GM21367 (cell line): ENCODE measurements at regions not wholly inside any gene's neighbourhood (a gene's known extent, or its start where the extent isn't known, plus 50 kb on each side); places are given as distances from the start of the nearest gene placed in this dataset.

Source experiments
- ATAC-seq: cut with Tn5 transposase; IDR thresholded peaks from one replicate; pipeline ENCODE4 v1.9.1; 2021; ENCODE audit not compliant: unreplicated experiment

DNA sequence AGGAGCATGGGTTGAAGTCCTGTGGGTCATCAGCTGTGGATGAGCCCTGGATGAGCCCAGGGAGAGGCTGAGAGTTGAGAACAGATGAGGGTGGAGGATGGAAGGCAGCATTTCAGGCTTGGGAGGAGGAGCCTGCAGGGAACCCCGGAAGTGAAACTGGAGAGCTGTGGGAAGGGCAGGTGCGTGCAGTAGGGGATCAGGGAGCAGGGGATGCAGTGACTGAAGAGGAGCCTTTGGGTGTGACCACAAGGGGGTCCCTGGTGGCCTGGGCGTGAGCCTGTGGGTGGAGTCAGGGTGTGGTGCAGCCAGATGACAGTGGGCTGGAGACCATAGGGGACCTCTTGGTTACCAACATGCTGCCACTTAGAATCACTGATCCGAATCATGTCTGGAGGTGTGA, 115.5 kb downstream of the PAPOLA start:
- no peak for ATAC-seq

DNA sequence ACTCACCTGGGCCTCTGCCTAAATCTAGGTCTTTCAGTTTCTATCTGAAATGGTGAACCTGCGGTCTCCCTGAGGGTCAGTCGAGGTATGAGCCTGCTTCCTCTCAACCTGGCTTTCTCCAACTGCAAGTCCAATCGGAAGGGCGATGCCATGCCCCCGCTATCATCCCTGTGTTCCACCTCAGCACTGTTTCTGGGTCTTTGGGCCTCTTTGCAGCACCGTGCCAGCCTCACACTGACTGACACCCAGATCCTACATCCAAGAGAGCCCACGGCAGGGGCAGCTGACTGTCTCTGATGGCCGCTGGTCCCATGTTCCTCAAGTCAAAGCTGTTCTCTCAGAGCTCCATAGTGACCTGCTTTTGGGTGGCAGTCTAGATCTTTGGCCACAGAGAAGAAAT, 120.7 kb downstream of the PAPOLA start:
- no peak for ATAC-seq

DNA sequence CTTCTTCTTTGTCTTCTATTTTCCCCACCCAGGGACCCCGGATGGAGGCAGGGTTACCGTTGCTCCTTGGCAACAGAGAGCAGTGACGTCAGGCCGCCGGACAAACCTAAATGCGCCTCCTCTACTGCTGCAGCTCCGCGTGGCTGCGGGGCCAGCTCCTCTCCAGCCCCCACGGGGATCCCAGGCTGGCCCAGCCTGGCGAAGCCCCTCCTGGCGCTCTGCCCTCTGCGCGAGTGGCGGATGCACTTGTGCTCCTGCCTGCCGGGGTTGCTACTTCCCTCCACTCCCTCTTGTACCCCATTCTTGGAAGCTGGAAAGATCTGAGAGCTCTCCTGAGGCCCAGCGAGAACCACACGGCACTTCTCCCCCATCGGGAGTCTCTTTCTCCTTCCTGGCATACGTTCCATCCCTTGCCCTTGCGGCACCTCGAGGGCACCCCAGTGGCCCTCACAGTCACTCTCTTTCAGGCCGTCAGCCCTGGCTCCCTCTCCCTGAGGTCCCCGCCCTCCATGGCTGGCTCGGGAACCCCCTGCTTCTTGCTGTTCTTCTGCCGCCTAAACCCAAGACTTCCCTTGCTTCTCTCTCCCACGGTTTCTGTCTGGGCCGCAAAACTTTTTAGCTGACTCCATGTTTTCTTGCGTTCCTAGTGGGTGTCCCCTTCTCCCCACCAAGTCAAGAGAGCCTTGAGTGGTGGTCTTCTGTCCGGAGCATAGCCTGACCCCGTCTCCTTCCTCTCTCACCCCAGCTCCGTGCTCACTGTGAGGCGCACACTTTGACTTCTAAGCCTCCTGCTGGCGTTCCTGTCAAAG, 121.7 kb downstream of the PAPOLA start:
- ATAC-seq: no peak

DNA sequence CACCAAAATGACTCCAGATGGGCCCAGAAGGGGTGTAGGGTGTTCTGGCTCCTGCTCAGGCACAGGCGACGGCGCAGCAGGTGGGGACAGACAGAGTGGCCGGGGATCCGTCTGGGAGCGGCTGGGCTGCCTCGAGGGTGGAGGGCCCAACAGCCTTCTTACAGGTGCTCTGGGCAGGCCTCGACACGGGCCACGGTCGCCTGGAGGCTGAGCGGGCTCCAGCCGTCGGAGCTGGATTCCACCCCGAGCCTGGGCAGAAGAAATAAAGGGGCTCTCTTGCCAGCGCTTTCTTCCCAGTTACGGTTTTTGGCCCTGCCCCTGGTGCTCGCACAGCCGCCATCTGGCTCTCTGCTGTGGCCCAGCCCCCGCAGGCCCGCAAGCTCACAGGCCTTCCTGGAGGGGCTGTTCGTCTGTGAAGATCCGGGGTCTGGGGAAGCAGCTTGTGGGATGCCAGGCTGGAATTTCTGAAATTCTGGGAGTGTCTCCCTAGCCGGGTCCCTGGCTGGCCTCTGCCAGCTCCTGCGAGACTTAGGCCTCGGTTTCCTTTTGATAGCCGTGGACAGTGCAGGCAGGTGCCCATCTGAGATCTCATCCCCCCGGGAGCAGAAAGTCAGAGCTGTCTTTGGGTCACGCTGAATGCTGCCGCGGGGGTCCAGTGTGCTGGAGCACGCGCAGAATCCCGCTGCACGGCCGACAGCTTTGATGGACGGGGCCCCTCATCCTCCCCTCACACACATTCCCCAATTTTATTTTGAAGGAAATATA, 122.7 kb downstream of the PAPOLA start:
- no peak for ATAC-seq

DNA sequence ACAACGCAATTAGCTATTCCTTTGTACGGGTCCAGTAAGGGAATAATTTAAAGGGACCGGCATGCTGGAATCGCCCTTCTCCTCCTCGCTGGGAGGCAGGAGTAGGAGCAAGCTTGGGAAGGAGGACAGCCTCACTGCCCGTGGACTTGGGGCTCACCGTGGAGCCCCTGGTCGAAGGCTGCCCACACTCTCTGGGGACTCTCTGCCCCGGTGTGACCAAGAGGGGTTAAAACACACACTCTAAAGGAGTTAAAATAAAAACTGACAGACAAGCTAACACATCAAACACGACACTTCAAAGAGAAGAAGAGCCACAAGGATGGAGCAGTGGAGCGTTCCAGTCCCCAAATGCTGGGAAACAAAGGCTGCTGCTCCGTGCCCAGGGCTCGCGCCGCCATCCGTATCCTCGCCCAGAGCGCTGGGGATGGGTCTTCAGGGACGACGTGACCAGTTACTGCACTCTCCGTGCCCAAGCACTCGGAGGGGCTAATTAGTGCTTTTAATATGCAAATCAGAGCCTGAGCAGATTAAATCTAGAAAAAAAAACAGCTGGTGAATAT, 123.3 kb downstream of the PAPOLA start:
- ATAC-seq: no peak

DNA sequence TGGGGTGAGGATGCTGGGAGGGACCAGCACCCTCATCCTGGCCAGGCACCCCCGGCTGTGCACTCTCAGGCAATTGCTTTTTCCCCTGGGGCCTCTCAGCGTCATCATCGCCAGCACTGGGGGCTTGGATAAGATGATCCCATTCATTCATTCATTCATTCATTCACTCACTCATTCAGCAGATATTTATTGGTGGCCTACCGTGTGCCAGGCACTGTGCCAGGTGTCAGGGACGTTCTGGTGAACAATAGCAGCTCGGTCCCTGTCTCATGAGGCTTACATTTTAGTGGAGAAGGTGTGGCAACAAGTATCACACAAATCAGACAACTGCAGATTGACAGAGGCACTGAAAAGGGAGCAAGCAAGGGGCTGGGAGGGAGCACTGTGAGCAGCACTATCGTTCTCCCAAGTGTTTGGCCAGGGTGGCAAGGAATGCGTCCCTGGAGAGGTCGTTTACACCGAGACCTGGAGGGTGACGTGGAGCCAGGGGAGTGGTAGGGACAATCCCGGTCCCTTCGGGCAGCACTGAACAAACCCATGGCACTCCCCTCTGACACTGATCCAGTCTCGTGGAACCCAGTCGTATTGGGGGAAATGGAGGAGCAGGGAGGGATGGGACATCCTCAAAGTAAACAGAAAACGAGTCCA, 124.1 kb downstream of the PAPOLA start:
- ATAC-seq: no peak

DNA sequence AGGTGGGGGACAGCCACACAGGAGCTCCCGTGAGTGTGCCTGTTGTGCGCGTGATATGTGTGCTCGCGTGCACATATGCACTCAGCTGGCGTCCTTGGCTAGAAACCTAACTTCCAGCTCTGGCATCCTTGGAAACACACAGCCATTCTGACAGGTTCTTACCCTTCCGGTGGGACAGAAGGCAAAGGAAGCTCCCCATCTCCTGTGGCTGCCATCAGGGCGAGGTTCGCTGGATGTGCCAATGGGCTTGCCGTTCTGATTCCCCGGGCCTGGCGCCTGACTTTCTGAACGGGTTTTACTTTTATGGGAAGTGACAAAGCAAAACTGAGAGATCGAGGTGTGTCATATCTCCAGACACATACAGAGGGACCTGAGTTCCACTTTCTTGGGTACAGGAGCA, 124.7 kb downstream of the PAPOLA start:
- no peak for ATAC-seq

DNA sequence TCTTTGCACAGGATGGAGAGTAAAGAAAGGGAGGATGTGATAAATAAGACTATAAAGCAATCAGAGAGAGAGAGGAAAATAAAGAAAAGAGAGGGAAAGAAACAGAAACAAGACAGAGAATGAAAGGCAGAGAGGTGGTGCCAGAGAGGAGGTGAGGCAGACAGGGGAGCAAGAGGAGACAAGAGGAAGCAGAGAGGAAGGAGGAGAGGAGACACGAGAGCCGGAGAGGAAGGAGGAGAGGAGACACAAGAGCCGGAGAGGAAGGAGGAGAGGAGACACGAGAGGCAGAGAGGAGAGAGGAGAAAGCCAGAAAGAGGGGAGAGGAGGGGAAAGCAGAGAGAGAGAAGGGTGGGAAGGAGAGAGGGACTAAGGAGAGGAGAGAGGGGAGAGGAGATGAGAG, 125.2 kb downstream of the PAPOLA start:
- ATAC-seq: no peak

DNA sequence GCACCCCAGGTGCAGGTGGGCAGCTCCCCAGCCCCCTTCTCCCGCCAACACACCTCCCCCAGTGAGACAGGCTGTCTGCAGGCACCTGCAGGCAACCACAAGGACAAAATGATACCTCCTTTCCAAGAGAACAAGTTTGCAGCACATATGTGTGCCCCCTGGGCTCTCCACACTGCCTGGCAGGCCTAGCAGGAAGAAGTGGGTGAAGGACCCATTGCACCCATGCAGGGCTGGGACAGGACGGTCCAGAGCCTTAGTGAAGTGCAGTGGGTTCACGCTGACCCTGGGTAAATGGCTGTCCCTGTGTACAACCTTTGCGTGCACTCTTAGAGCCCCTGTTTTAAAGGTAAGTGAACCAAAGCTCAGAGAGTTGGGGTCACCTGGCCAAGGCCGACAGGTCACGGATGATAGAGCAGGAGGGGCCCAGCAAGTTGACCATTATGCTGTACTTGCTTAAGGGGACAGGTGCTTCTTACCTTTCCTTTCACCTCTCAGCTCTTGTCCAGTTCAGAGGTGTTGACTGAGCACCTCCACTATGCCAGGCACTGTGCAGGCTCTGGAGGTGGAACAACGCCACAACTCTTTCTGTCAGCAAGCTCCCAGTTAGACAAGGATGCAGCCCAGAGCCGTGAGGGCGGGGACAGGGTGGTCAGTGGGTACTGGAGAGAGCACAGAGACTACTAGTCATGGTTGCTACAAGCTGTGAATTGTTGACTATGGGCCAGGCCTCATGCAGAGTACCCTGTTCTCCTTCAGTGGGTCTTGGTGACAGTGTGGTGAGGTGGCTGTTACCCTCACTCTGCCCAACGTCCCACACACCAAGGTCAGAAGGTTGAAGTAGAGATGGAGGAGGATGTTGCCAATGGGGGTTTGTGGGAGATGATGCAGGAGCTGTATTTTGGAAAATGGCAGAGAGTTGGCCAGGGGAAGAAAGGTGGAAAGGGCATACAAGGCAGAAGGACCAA, 125.9 kb downstream of the PAPOLA start:
- ATAC-seq: no peak

DNA sequence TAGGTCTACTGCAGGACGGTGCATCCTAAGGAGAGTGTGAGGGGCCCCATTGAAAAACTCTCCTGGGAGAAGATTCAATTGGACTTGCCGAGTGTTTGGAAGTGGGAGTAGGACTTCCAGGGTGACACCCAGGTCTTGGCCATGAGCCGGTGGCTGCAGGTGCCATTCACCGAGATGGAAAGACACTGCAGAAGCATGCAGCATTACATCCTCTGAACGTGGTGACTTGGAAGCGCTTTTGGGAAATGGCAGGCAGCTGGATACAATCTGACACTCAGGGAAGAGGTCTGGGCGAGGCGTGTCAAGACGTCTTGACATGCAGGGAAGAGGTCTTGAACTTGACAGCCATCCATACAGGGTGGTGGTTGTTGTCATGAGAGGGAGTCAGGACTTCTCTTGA, 126.9 kb downstream of the PAPOLA start:
- ATAC-seq: no peak

DNA sequence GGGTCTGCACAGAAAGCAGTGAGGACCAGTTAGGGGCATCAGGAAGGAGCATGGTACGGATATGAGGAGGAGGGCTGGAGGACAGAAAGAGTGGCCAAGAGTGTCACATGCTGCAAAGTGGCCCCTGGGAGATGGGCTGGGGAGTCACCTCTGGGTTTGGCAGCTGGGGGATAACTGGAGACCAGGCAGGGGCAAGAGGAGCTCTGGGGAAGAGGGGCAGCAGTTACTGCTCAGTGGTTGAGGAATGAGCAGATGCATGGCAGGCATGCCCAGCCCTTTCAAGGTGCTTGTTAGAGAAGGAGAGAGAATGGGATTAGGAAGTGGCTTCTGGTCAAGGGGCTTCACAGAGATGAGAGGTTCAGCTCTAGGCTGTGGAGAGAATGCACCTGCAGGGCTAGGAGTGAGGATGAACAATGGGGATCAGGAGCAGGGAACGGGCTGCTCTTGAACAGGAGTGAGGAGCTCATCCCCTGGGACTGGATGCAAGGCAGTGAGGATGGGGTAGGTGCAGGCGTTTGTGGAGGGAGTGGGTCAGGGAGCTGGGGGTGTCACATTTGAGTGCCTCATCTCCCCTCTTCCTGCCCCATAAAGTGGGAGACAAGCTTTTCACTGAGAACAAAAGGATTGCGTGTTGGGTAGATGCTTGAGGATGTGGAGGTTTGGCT, 127.5 kb downstream of the PAPOLA start:
- ATAC-seq: no peak

DNA sequence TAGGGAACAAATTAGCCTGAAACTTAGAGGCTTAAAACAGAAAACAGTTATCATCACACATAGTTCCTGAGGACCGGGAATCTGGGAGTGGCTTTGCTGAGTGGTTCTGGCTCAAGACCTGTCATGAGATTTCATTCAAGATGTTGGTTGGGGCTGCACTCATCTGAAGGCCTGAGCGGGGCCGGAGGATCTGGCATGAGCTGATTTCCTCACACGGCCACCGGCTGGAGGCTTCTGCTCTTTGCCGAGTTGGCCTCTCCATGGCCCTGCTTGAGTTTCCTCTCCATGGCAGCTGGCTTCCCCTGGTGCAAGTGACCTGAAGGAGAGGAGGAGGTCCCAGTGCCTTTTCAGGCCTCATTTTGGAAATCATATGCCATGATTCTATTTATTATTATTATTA, 128.1 kb downstream of the PAPOLA start:
- no peak for ATAC-seq

DNA sequence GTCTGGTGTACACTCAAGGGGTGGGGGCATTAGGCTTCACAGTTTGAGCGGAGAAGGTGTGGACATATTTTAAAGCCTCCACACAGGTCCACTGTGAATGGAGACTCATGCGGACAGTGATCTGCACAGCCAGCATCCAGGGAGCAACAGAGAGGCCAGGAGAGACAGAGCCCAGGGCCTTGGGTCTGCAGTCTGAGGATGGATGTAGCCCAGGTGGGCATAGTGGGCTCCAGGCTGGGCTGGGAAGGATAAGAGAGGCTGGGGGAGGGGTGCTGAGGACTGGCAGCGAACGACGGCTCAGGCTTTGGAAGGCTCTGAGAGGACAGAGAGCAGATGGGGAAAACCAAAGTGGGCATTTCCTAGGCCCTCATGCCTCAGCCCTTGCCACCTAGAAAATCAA, 128.8 kb downstream of the PAPOLA start:
- no peak for ATAC-seq

DNA sequence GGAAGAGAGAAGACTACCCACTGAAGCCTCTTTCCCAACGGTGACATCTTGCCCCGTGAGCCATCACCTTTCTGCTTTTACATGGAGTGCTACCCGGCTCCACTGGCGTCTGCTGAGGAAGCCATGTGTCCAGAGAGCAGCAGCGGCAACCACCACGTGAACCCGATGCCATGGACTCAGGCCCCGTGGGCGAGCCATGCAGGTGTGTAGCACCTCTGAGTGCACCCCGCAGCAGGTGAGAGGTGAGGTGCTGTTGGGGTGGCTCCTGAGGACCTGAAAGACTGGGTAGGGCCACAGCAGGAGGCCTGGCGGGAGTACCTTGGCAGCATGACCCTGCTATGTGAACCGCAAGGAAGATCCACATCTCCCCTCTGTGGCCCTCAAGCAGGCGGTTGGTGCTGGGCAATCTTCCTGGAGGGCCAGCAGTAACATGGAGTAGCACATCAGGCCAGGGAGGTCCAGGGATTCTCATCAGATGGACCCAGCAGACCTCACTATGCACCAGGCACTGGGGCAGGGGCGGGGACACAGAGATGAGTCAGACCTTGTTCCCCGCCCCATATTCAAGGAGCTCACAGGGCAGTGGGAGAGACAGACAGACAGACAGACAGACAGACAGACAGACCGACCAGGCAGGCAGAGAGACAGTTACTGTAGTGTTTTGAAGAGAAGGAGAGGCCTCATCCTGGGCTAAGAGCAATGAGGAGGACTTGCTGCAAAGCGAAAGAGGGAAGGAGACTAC, 129.6 kb downstream of the PAPOLA start:
- ATAC-seq: no peak

DNA sequence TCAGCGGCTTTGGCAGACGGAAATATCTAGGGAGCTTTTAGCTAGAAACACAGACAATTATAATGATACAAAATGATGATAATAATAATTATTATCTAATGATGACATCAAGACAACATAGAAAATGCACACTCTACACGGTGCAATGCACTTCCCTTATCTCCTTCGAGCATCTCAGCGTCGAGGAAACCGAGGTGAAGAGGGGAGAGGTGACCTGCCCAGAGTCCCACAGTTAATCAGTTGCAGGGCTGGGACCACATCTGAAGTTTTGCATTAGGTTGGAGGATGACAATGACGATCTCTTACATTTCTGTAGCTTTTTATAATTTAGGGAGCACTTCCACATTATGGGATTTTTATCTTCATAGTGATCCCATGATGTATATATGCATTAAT, 130.2 kb downstream of the PAPOLA start:
- ATAC-seq: no peak

DNA sequence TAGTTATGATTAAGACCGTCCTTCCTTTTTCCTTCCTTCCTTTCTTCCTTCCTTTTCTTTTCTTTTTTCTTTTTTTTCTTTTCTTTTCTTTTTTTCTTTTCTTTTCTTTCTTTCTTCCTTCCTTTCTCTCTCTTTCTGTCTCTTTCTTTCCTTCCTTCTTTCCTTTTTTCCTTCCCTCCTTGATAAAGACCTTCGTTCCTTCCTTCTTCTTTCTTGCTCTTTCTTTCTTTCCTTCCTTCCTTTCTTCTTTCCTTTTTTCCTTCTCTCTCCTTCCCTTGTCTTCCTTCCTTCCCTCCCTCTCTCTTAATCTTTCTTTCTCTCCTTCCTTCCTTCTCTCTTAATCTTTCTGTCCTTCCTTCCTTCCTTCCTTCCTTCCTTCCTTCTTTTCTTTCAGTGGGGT, 130.9 kb downstream of the PAPOLA start:
- ATAC-seq: no peak

DNA sequence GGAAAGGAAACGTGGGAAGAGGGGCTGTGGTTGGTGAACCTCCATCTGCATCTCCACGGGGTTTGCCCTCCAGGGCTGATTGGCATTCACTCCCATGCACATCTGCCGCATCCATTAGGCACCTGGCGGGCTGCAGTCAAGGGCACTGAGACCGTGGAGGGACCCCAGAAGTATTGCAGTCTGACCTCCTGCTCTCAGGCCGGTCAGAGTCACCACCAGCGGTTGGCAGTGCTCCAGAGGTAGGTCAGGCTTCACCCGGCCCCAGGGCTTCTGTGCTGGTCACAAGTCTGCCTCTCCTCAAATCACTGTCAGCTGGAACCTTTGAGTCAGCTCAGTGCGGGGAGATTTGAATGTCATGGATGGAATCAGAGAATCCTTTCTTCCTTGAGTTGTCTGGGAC, 132.3 kb downstream of the PAPOLA start:
- no peak for ATAC-seq

DNA sequence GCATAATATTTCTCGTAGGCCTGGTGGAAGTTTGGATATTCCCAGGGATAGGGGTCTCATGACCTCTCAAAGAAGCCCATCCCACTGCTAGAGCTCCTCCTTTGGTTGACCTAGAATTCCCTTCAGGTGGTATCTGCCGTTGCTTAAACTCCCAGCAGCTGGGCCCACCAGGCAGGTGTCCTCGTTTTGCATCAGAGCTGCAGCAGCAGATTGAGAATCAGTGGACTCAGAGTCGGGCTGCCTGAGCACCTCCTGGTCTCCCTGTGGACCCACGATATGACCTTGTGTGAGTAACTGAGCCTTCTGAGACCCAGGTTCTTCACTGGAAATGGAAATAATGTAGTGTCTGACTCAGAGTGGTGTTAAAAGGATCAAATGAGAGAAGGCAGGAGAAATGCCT, 132.7 kb downstream of the PAPOLA start:
- ATAC-seq: no peak

DNA sequence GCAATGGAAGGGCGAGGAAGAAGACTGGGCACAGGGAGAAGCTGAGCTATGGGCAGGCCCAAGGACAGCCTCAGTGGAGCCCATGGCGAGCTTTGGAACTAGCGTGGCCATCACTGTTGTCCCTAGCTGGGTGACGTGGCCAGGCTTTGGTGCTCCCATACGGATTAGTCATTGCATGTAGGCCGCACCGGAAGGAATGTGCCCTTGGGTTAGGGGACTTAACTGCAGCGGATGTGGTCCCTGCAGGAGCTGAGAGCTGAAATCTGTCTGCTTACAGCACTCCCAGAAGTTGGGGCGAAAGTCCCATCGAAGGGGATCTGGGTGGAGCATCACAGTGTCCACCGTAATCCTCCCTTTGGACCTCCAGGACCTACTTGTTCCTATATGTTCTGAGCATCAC, 133.7 kb downstream of the PAPOLA start:
- ATAC-seq: no peak
